ENCODE measurements at regions not wholly inside any gene's neighbourhood (a gene's known extent, or its start where the extent isn't known, plus 50 kb on each side); places are given as distances from the start of the nearest gene placed in this dataset.
"Not testable (repeated sequence)": the region's sequence is repeated elsewhere in the genome, so short reads cannot be mapped to it uniquely, and the experiment has no call there.

DNA sequence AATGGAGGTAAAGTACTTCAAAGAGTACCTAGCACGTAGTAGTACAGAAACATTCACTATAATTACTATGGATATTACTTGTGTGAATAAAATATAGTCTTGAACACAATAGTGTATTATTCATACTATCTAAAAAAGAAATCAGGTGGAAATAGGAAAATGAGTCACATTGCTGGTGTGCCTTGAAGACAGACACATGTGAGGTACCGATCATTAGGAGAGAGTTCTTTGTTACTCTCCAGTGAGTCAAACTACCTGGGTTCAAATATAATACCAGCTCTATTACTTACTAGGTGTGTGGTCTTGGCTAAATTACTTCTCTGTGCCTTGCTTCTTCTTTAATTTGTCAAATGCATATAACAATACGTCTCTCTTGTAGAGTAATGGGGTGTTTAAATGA is 50.8 kb upstream of the BEND6 start:
- no peak for DNase-seq (ENCODE audit: extremely low read depth in 1 of 11, low read depth in 9 of 11, low spot score in 4 of 11)

DNA sequence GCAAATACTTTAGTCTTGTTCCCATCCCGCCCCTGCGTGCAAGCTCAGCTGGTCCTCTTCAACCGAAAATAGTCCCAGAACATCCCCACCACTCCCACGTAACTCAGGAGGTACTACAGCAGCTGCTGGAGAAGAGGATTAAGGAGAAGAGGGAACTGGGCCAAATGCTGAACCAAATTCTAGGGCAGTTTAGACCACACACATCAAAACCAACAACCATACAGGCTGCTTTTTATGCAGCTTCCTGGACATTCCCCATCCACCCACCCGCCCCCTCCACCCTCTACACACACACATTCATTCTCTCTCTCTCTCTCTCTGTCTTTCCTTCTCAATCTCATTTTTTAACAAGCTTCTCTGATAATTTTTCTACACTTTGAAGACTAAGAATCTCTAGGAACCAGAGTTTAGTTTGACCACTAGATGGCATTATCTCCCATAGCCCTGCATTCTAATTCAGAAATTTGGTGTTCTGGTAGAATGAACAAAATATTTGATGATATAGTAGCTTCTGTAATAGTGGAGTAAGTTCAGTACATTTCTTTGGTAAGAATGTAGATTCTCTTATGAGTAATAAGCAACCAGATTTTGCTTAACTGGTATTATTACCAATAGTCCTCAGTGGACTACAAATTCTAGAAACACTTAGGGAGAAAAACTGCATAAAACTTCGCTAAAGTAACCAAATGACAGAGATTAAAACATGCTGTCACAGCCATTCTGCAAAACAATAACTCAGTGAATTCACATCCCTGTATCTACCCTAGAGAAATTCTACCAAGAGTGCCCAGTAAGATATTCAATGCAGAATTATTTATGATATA is 52.1 kb upstream of the BEND6 start:
- DNase-seq (ENCODE audit: extremely low read depth in 1 of 11, low read depth in 9 of 11, low spot score in 4 of 11) = peak in 9 of 11 donors; percentile 10 to 50 (median 36)

DNA sequence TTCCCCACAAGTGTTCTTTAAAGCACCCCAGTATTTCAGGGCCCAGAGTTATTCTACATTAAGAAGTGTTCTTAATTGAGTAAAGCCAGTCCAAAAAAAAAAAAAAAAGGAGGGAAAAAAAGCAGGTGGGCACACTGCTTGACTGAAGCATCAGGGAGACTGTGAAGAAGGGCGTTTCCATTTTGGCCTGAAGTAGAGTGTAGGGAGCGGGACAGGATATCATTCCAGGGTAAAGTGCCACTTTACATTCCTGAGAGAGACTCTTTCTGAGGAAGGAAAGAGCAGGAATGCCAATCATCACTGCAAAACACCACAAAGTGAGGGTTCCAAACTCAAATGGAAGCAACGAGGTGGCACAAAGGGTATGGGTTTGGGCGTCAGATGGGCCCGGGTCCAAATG is 54.1 kb upstream of the BEND6 start:
- no peak for DNase-seq (ENCODE audit: extremely low read depth in 1 of 11, low read depth in 9 of 11, low spot score in 4 of 11)

DNA sequence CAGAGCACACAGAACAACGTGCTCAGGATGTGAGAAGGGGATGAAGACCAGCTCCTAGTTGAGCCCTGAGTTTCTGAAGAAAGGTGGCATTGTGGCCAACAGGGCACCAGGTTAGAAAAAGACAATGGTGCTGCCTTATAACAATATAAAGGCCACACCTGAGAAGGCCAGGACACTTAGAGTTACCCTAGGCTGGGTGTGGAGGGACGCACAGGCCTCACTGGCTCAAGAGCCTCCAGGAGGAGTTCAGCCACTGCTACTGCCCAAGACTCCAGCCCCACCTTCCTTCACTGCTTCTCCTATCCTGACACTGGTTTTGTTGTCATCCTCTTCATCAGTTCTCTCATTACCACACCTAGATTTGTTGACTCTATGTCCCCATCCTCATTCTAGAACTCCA is 55.2 kb upstream of the BEND6 start:
- DNase-seq (ENCODE audit: extremely low read depth in 1 of 11, low read depth in 9 of 11, low spot score in 4 of 11) = no peak

DNA sequence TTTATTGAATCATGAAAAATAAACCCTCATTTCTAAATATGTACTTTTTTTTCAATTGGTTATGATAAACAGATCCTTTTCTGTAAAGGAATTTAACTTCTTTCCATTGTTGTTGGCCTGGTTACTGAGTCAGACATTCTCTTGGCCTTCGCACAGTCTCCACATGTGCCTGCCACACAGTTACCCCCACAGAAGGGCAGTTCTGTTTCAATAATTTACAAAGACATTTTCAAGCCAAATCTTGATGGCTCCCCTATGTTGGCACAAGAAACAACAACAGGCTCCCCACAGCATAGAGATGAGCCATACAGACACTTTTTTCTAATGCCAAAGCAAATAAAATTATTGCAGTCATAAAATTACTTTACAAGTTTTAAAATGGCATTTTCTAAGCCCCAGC is 55.6 kb upstream of the BEND6 start:
- no peak for DNase-seq (ENCODE audit: extremely low read depth in 1 of 11, low read depth in 9 of 11, low spot score in 4 of 11)

DNA sequence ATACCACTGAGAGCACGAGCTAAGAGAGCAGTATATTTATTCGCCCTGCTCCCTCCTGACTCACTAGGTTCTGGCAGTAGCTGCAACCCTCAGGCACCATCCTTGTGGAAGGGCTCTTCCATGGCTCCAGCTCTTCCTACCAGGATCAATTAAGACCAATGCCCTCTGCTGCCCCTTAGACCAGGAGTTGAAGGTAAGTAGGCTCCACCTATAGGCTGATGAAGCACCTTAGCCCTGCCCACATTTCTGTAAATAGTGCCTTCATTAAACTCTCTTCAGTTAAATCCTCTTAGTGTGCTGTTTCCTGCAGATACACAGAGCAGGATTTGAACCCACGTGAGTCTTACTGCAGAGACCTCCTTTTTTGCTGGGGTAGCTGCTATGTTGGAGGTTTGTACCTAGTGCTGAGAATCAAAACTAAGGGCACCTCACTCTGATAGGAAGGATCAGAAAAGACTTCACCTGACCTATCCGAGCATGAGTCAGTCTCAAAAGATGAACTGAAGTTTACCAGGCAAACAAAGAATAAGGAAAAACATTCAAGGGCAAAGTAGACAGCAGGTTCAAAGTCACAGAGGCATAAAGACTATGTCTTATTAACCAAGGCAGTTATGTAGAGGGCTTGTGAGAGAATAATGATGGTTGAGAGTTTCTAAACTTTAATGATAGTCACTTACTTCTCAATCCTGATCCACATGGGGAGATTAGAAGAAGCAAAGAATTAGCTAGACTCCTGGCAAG is 56.9 kb upstream of the BEND6 start:
- DNase-seq (ENCODE audit: extremely low read depth in 1 of 11, low read depth in 9 of 11, low spot score in 4 of 11) = no peak

DNA sequence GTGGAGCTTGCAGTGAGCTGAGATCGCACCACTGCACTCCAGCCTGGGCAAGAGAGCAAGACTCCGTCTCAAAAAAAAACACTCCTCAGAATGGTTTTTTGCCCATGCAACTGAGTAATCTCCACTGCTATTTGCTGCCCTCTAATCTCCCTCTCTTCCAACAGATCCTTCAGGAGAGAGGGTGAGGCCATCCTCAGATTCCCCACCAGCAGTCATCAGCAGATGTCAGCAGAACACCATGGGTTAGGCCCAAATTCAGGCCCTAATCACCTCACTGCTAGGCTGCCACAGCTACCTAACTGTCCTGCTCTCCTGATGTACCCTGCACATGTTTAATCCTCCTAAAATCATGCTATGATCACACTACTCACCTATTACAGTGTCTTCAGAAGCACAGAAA is 63.2 kb upstream of the BEND6 start:
- no peak for DNase-seq (ENCODE audit: extremely low read depth in 1 of 11, low read depth in 9 of 11, low spot score in 4 of 11)

- DNase-seq (ENCODE audit: extremely low read depth in 1 of 11, low read depth in 9 of 11, low spot score in 4 of 11) = no peak
These were observed 64.1 kb upstream of the BEND6 start for GRCh38 chr6:56890683-56891429.

GRCh38 chr6:56890066-56890465 is 64.8 kb upstream of the BEND6 start:
- DNase-seq (ENCODE audit: extremely low read depth in 1 of 11, low read depth in 9 of 11, low spot score in 4 of 11) = no peak

- DNase-seq (ENCODE audit: extremely low read depth in 1 of 11, low read depth in 9 of 11, low spot score in 4 of 11) = no peak
These were observed 65.4 kb upstream of the BEND6 start for GRCh38 chr6:56889492-56889891.

- DNase-seq (ENCODE audit: extremely low read depth in 1 of 11, low read depth in 9 of 11, low spot score in 4 of 11) = no peak
These were observed 66.2 kb upstream of the BEND6 start for GRCh38 chr6:56888687-56889086.

GRCh38 chr6:56887086-56887485 is 67.8 kb upstream of the BEND6 start:
- DNase-seq (ENCODE audit: extremely low read depth in 1 of 11, low read depth in 9 of 11, low spot score in 4 of 11) = no peak

DNA sequence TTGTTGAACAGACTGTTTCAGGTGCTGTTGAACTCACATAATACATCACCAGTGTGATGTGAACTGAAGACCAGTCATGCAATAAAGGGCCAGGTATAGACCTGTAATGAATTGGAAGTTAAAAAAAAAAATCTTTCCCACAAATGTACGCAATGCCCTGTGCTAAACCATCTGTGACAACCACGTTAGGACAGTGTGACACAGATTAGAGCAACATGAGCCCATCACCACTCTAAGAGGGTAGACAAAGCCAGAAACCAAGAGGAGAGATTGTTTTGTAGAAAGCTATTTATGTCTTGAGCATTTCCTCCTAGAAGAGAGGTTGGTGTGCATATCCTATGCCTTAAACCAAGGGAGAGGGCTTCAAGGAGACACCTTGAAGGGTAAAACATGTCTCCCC is 77.0 kb upstream of the BEND6 start:
- DNase-seq (ENCODE audit: extremely low read depth in 1 of 11, low read depth in 9 of 11, low spot score in 4 of 11) = no peak

DNA sequence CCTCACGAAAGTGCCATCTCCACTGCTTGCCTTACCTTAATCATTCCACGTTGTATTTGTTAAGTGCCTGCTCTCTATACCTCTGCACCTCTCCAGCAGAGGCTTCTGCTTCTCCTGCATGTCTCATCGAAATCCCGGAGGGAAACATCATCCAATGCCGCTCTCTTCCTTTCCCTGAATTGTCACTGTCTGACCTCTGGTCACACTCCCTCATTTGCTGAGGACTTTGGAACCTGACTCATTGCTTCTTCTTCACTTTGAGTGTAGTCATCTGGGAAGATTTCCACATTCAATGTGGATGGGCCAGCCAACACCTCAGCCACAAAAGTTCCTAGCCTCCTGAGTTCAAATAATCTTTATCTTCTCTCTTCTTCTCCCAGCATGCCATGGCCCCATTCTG is 78.9 kb upstream of the BEND6 start:
- DNase-seq (ENCODE audit: extremely low read depth in 1 of 11, low read depth in 9 of 11, low spot score in 4 of 11) = no peak

GRCh38 chr6:56875523-56875922 is 79.4 kb upstream of the BEND6 start:
- DNase-seq (ENCODE audit: extremely low read depth in 1 of 11, low read depth in 9 of 11, low spot score in 4 of 11) = no peak

- DNase-seq (ENCODE audit: extremely low read depth in 1 of 11, low read depth in 9 of 11, low spot score in 4 of 11) = no peak
These were observed 80.6 kb upstream of the BEND6 start for GRCh38 chr6:56874328-56874727.

DNA sequence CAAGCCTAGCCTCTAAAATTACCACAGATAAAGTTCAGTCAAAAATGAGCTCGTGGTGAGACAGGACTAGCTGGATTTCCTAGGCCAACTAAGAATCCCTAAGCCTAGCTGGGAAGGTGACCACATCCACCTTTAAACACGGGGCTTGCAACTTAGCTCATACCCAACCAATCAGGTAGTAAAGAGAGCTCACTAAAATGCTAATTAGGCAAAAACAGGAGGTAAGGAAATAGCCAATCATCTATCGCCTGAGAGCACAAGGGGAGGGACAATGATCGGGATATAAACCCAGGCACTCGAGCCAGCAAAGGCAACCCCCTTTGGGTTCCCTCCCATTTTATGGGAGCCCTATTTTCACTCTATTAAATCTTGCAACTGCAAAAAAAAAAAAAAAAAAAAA is 84.9 kb upstream of the BEND6 start:
- DNase-seq (ENCODE audit: extremely low read depth in 1 of 11, low read depth in 9 of 11, low spot score in 4 of 11) = not testable (repeated sequence)

DNA sequence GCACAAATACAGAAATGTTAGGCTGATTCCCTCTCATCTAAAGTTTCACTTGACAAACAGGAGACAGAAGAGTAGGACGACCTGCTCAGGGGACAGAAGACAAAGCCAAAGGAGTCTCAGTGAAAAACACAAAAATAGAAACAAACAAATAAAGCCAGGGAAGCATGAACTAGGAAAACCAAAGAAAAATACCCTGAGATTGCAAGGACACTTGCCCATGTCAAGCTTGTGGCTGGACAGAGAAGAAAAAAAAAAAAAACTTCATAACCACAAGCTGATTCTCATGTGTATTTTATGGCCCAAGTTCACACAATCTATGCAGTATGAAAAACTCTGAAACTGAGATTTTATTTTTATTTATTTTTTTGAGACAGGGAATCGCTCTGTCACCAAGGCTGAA is 85.6 kb upstream of the BEND6 start:
- no peak for DNase-seq (ENCODE audit: extremely low read depth in 1 of 11, low read depth in 9 of 11, low spot score in 4 of 11)

GRCh38 chr6:56868687-56869086 is 86.2 kb upstream of the BEND6 start:
- DNase-seq (ENCODE audit: extremely low read depth in 1 of 11, low read depth in 9 of 11, low spot score in 4 of 11) = no peak

GRCh38 chr6:56866917-56867522 is 87.9 kb upstream of the BEND6 start:
- DNase-seq (ENCODE audit: extremely low read depth in 1 of 11, low read depth in 9 of 11, low spot score in 4 of 11) = no peak
